Endothelial cell of umbilical vein (primary cell): ENCODE measurements at regions not wholly inside any gene's neighbourhood (a gene's known extent, or its start where the extent isn't known, plus 50 kb on each side); places are given as distances from the start of the nearest gene placed in this dataset.

Source experiments
- CTCF ChIP-seq, 2 donors: IDR thresholded peaks; 1 replicate in 1 of 2; 2 replicates in 1 of 2; pipeline ENCODE4 v1.5.1; 2011; ENCODE audit warnings: low read length in 2 of 2, mild to moderate bottlenecking in 2 of 2, moderate library complexity in 2 of 2, control low read depth in 1 of 2, inconsistent platforms in 1 of 2, low read depth in 1 of 2; ENCODE audit not compliant: insufficient read depth in 1 of 2; ENCODE audit errors: extremely low read depth in 1 of 2
- EZH2 ChIP-seq: IDR thresholded peaks from 2 replicates; pipeline ENCODE4 v1.6.1; 2012; ENCODE audit warnings: borderline replicate concordance, low read depth, mild to moderate bottlenecking, moderate library complexity, low read length, inconsistent platforms; ENCODE audit not compliant: severe bottlenecking
- FOS ChIP-seq: IDR thresholded peaks from 2 replicates; pipeline ENCODE4 v1.6.1; 2011; ENCODE audit warnings: mild to moderate bottlenecking, low read length, moderate library complexity, borderline replicate concordance; ENCODE audit not compliant: insufficient read depth
- GATA2 ChIP-seq: IDR thresholded peaks from 2 replicates; pipeline ENCODE4 v1.7.0; 2011; ENCODE audit warnings: low read depth, mild to moderate bottlenecking, moderate library complexity, mixed read lengths, low read length; ENCODE audit not compliant: insufficient read length, insufficient read depth
- JUN ChIP-seq: IDR thresholded peaks from 2 replicates; pipeline ENCODE4 v1.6.1; 2011; ENCODE audit warnings: borderline replicate concordance, low read depth; ENCODE audit not compliant: insufficient read length, insufficient read depth
- POLR2A ChIP-seq: IDR thresholded peaks from 2 replicates; pipeline ENCODE4 v1.6.1; 2012; ENCODE audit warnings: low read depth, mild to moderate bottlenecking, control low read depth, low read length
- POLR2AphosphoS5 ChIP-seq: IDR thresholded peaks from 2 replicates; pipeline ENCODE4 v1.6.1; 2012; ENCODE audit warnings: low read depth, mild to moderate bottlenecking, control low read depth, low read length, moderate library complexity; ENCODE audit not compliant: insufficient read depth

GRCh38 chr7:16028103-16028502, 341.6 kb upstream of the MEOX2 start:
- TF ChIP-seq POLR2AphosphoS5 (no peak), CTCF (IDR thresholded peaks at IDR 0.05; ENCODE audit: extremely low read depth in 1 of 2, insufficient read depth in 1 of 2, low read depth in 1 of 2, low read length in 2 of 2) (no peak), GATA2 (peak; percentile 47), POLR2A (no peak), EZH2 (no peak), FOS (peak; percentile 63), JUN (no peak)
